Suprapubic skin (tissue), 3 donors: ENCODE measurements at regions not wholly inside any gene's neighbourhood (a gene's known extent, or its start where the extent isn't known, plus 50 kb on each side); places are given as distances from the start of the nearest gene placed in this dataset.

Experiments
- EP300 ChIP-seq: sonication (generic); formaldehyde crosslinking; IDR thresholded peaks from one replicate; pipeline ENCODE4 v1.6.1; 2017; ENCODE audit warnings: antibody characterized with exemption
- POLR2A ChIP-seq, 2 donors: fragments of 450-650 bp; IDR thresholded peaks; one replicate each; pipeline ENCODE4 v1.6.1; 2017; ENCODE audit warnings: antibody characterized with exemption in 2 of 2, mild to moderate bottlenecking in 2 of 2, moderate library complexity in 2 of 2
- TF ChIP-seq, protein P1 (sequence below), 2 donors: fragments of 200-600 bp in 1 of 2; fragments of 450-650 bp in 1 of 2; sonication (generic) in 1 of 2; IDR thresholded peaks; one replicate each; pipeline ENCODE4 v1.5.1; 2016 to 2019; ENCODE audit warnings: antibody characterized with exemption in 2 of 2, mild to moderate bottlenecking in 1 of 2, moderate library complexity in 1 of 2

DNA sequence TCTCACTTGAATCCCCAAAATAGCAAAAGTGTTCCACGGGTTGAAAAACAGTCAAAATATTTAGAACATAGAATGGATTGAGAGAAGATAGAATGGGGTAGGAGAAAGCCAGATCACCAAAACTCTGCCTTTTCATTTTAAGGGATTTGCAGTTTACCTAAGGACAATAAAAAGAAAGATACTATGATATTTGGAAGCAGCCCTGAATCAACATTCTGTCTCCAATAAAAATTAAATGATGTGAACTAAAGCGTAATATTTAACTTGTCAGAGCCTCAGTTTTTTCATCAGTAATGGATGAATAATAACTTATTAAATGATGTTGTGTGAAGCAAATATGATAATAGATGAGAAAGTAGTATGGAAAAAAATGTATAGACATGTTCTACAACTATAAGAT lies 100.2 kb upstream of the REG3G start:
- TF ChIP-seq EP300: no peak
- TF ChIP-seq, protein P1, sequence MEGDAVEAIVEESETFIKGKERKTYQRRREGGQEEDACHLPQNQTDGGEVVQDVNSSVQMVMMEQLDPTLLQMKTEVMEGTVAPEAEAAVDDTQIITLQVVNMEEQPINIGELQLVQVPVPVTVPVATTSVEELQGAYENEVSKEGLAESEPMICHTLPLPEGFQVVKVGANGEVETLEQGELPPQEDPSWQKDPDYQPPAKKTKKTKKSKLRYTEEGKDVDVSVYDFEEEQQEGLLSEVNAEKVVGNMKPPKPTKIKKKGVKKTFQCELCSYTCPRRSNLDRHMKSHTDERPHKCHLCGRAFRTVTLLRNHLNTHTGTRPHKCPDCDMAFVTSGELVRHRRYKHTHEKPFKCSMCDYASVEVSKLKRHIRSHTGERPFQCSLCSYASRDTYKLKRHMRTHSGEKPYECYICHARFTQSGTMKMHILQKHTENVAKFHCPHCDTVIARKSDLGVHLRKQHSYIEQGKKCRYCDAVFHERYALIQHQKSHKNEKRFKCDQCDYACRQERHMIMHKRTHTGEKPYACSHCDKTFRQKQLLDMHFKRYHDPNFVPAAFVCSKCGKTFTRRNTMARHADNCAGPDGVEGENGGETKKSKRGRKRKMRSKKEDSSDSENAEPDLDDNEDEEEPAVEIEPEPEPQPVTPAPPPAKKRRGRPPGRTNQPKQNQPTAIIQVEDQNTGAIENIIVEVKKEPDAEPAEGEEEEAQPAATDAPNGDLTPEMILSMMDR (IDR thresholded peaks at IDR 0.05): no peak
- TF ChIP-seq POLR2A (IDR thresholded peaks at IDR 0.05): no peak
